NCI-H2227 (cell line): ENCODE measurements at regions not wholly inside any gene's neighbourhood (a gene's known extent, or its start where the extent isn't known, plus 50 kb on each side); places are given as distances from the start of the nearest gene placed in this dataset.

ENCODE experiments used
- DNase-seq: peaks from one replicate; lab custom pipeline; 2025; ENCODE audit not compliant: unreplicated experiment; lab: John Stamatoyannopoulos, UW

DNA sequence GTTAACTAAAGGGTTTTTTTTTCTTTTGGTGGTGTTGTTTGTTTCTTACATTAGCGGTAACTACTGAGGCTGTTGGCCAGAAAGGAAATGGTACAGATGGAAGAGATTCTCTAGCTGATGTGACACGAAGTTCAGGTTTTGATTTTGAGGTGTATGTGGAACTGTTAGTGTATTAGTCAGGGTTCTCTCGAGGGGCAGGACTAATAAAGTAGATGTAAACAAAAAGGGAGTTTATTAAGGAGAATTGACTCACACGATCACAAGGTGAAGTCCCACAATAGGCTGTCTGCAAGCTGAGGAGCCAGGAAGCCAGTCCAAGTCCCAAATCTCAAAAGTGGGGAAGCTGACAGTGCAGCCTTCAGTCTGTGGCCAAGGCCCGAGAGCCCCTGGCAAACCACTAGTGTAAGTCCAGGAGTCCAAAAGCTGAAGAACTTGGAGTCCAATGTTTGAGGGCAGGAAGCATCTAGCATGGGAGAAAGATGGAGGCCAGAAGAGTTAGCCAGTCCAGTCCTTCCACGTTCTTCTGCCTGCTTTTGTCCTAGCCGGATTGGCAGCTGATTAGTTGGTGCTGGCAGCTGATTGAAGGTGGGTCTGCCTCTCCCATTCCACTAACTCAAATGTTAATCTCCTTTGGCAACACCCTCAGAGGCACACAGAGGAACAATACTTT, 577.6 kb downstream of the EFNB2 start:
- no peak for DNase-seq

DNA sequence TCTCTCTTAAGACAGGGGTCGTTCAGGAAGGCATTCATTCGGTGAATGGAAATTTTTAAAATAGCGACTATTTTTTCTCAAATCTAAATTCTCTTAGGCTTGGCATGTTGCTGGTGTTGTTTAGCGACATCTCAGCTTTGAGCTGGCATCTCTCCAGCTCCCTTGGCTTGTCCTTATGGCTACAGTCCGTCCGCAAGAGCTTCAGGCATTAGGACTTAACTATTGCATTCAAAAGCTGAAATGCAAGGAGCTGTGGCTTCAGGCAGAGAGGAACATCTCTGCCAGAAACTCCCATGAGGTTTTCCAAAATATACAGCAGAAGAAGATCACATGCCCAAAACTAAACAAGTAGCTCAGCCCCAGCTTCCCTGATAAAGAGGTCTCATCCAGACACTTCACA, 578.5 kb downstream of the EFNB2 start:
- no peak for DNase-seq

GRCh38 chr13:105952973-105953290, 582.5 kb downstream of the EFNB2 start:
- DNase-seq: no peak

GRCh38 chr13:105952233-105952972, 583.1 kb downstream of the EFNB2 start:
- DNase-seq: no peak

DNA sequence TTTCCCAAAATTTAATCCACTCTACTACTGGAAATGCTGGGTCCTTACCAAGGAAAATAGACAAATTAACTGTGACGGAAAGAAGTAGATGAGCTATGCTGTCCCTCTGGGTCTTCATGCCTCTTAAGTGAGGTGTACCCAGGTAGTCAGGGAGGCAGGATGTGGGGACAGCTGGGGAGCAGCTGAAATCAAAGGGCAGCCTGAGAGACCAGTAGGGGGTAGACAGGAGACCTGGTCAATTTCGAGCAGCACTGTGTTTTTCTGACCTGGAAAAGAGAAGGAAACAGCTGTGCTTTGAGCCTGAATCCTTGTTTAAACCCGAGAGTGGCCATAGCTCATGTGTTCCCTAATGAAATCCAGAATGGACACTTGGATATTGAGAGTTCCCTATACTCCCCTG, 587.3 kb downstream of the EFNB2 start:
- DNase-seq: no peak

DNA sequence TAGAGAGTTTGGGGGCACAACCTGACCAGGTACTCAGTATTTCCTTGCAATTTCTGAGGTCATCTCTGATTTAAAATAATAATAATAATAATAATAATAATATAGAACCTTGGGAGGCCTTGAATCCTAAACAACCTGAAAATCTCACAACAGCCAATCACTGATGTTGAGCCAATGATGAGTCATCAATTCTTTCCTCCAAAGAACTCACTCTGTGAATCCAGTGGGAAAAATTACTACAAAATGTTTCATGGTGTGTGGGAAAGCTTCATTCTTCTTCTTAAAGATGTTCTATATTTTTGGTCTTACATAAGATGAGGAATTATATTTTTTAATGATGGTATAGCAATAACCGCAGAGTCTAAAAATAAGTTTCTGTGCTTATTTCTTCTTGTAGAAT, 594.6 kb downstream of the EFNB2 start:
- no peak for DNase-seq

- DNase-seq: no peak
Measured at GRCh38 chr13:105937451-105937850, 598.0 kb downstream of the EFNB2 start.

GRCh38 chr13:105936816-105937215, 598.6 kb downstream of the EFNB2 start:
- DNase-seq: no peak

DNA sequence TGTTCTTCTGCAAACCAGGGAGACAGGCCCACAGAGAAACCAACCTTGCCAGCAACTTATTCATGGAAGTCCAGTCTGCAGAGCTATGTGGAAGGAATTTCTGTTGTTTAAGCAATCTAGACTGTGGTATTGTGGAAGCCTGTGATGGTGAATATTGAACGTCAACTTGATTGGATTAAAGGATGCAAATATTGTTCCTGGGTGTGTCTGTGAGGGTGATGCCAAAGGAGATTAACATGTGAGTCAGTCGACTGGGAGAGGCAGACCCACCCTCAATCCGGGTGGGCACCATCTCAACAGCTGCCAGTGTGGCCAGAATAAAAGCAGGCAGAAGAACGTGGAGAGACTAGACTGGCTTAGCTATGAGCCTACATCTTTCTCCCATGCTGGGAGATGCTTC, 606.0 kb downstream of the EFNB2 start:
- DNase-seq: no peak

GRCh38 chr13:105928901-105929300, 606.6 kb downstream of the EFNB2 start:
- DNase-seq: no peak

DNA sequence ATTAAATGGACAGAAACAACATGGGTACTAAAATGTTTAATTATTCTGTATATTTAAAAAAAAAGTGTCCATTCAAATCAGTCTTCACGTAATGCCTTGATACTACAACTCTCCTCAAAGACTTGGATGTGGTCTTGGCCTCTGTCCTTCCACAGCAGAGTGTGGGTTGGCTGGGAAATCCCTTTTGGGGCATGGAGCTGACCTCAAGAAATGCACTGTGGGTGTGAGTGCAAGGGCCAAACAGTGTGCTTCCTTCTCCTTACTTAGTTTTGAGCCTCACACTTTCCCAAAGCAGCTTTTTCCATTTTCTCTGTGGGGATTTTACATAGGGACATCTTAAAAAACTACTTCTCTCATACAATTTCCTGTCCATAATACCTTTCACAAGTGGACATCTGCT, 607.4 kb downstream of the EFNB2 start:
- no peak for DNase-seq

GRCh38 chr13:105925496-105925895, 610.0 kb downstream of the EFNB2 start:
- DNase-seq: no peak

DNA sequence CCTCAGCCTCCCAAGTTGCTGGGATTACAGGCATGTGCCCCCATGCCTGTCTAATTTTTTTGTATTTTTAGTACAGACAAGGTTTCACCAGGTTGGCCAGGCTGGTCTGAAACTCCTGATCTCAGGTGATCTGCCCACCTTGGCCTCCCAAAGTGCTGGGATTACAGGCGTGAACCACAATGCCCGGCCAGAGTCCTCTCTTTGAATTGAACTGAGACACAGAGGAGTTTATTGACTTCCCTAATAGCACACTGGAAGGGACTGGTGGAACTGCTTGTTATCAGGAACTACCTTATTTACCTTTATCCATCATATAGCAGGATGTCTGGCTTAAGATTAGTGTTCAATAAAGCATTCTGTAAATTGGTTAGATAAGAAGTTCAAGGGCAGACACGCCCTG, 613.8 kb downstream of the EFNB2 start:
- DNase-seq: no peak

- no peak for DNase-seq
Measured at GRCh38 chr13:105920370-105920769, 615.1 kb downstream of the EFNB2 start.

GRCh38 chr13:105918842-105919741, 616.4 kb downstream of the EFNB2 start:
- no peak for DNase-seq

DNA sequence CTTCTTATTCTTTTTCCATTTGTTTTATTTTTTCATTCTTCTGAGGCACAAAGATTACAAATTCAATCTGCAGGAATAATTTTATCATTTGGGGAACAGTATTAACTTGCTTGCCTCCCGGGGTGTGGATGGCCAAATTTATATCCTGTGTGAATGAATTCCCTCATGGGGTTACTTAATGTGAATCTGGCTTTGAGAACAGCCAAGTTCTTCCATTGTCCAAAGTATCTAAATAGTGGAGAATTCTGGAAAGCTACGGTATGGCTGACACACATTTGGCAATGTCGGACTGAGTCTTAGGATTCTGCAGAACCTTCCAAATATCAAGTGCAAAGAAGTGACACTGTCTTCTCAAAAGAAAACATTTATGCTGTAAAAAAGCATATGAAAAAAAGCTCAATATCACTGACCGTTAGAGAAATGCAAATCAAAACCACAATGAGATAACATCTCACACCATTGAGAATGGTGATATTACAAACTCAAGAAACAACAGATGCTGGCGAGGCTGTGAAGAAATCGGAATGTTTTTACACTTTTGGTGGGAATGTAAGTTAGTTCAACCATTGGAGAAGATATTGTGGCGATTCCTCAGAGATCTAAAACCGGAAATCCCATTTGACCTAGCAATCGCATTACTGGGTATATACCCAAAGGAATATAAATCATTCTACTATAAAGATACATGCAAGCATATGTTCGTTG, 620.2 kb downstream of the EFNB2 start:
- DNase-seq: no peak

DNA sequence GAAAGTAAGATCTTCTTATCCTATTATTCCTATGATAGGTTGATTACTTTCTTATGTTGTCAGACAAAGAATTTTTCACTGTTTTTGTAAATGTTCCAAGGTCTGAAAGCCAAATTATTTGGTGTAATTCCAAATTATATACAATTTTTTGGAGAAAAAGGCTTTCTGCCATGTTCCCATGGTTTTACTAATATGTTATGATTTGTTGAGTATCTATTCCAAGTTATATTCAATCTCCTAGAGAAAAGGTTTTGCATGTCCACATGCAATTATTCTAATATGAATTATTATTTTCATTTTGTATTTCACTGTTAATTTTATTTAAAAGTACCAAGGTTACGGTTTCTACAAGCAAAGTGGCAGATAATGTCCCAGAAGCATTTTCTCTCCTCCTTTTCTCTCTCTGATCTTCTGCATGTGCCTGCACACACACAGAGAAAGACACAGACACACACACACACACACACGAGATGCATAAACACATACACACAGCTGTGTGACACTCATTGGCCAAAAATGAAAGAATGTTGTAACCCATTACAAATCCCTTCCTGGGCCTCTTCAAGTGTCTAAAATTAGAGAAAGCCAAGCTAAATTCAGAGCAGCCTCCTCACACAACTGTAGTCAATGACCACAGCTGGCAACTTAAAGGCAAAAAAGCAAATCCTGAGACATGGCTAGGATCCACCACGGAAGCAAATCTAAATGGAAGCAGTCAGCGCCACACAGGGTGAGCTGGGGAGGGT, 621.0 kb downstream of the EFNB2 start:
- DNase-seq: no peak

DNA sequence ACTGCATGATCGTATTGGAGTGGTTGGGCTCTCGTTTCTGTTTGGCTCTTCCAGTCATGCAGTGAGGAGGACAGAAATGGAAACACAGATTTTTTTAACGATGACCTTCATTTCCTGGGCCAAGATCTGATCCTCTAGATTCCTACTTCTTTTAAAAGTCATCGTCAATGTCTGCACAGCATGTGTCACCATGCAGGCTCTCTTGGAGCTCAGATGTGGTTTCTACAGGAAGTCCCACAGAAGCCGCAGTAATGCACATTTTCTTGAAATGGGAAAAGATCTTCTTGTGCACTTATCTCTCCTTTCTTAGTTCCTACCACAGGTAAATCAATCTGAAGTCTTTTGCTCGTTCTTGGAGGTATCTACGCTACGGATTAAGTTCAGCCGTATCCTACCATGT, 626.9 kb downstream of the EFNB2 start:
- DNase-seq: no peak

DNA sequence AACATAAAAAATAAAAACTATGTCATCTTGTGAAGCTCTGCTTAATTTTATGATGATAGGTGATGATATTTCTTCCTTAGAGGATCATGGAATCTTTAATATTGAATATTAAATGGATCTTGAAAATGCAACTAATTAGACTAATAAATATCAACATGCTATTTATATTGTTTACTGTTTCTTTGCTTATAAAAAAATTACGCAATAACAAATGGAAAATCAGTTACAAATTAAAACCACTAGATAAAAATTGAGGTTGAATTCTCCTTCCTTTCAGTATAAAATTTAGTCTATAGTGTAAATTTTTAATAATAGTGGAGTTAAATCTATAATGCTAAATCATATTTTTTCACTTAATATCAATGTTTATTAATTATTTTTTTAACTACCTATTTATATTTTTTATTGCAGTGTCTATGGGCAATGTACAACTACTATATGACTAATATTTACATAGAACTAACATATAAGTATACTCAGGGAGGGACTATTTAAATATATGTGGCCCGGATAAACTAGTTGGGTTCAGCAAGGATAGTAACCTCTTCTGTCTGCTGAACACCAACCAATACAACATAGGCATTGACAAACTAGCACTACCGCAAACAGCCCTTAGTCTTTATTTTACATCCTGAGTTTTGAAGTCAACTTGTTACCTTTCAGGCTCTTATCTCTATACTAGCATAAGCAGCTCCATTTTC, 628.0 kb downstream of the EFNB2 start:
- DNase-seq: no peak

DNA sequence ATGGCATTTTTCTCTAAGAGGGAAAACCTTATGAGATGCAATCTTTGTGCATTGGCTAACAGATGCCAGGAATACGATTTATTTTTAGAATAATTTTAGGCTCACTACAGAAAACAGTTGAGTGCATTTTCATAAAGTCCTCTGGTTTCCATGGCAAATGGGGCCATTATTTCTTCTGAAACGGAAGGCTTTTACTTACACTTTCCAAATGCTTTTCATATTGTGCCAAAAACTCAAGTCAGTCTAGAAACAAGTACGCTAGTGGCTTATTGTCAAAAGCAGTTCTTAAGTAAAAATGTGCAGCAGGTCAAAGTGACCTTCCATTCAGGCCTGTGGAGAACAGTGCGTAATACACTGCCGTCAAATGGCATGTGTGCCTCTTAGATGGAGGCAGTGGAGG, 628.7 kb downstream of the EFNB2 start:
- DNase-seq: no peak
